GM23338 (cell line): ENCODE measurements at regions not wholly inside any gene's neighbourhood (a gene's known extent, or its start where the extent isn't known, plus 50 kb on each side); places are given as distances from the start of the nearest gene placed in this dataset.

Experiments used
- ATAC-seq: fragments of 200-7000 bp; cut with Tn5 transposase; 3 replicates; pipeline ENCODE4 v1.9.1; 2020
- DNase-seq: peaks from one replicate; pipeline ENCODE4 v3.0.0-alpha.2; 2015; ENCODE audit warnings: low spot score
- H2AFZ ChIP-seq: fragments of 200-600 bp; sonication (generic); 2 replicates; pipeline ENCODE4 v1.8.0; 2016; ENCODE audit warnings: antibody characterized with exemption, mild to moderate bottlenecking, moderate library complexity
- H3F3A ChIP-seq: fragments of 200-600 bp; sonication (generic); replicated peaks from 2 replicates; pipeline ENCODE4 v1.8.0; 2017; ENCODE audit warnings: antibody characterized with exemption, mixed run types, low read depth
- H3K27ac ChIP-seq: fragments of 200-600 bp; sonication (generic); 2 replicates; pipeline ENCODE4 v1.6.1; 2016; ENCODE audit warnings: low read depth
- H3K27me3 ChIP-seq: fragments of 200-600 bp; sonication (generic); 2 replicates; pipeline ENCODE4 v1.8.0; 2016; ENCODE audit warnings: mild to moderate bottlenecking, mixed run types, moderate library complexity; ENCODE audit not compliant: insufficient read depth
- H3K36me3 ChIP-seq: fragments of 200-600 bp; sonication (generic); 2 replicates; pipeline ENCODE4 v1.8.0; 2016; ENCODE audit warnings: mild to moderate bottlenecking; ENCODE audit not compliant: insufficient read depth
- H3K4me1 ChIP-seq: fragments of 200-600 bp; sonication (generic); 2 replicates; pipeline ENCODE4 v1.8.0; 2016; ENCODE audit warnings: mild to moderate bottlenecking, moderate library complexity; ENCODE audit not compliant: insufficient read depth
- H3K4me2 ChIP-seq: fragments of 200-600 bp; sonication (generic); 2 replicates; pipeline ENCODE4 v1.7.1; 2017; ENCODE audit warnings: mixed run types
- H3K4me3 ChIP-seq: fragments of 200-600 bp; sonication (generic); 2 replicates; pipeline ENCODE4 v1.6.1; 2016; ENCODE audit warnings: mixed run types
- H3K79me2 ChIP-seq: fragments of 200-600 bp; sonication (generic); replicated peaks from 2 replicates; pipeline ENCODE4 v1.8.0; 2017; ENCODE audit warnings: mild to moderate bottlenecking; ENCODE audit not compliant: insufficient read depth
- H3K9me2 ChIP-seq: fragments of 200-600 bp; sonication (generic); 2 replicates; pipeline ENCODE4 v1.8.0; 2017; ENCODE audit not compliant: insufficient read depth
- H4K20me1 ChIP-seq: fragments of 200-600 bp; sonication (generic); replicated peaks from 2 replicates; pipeline ENCODE4 v1.8.0; 2017; ENCODE audit warnings: mild to moderate bottlenecking; ENCODE audit not compliant: insufficient read depth
- H3K27ac Mint-ChIP-seq: 2 replicates; pipeline ENCODE4 v1.8.0; 2020; ENCODE audit warnings: inconsistent platforms, mild to moderate bottlenecking, moderate library complexity, mixed read lengths
- H3K27me3 Mint-ChIP-seq: 3 replicates; pipeline ENCODE4 v1.8.0; 2022; ENCODE audit warnings: low read depth, mild to moderate bottlenecking, moderate library complexity, mixed read lengths, inconsistent platforms; ENCODE audit not compliant: insufficient read depth, poor library complexity
- H3K36me3 Mint-ChIP-seq: 3 replicates; pipeline ENCODE4 v1.8.0; 2021; ENCODE audit warnings: low read depth, mild to moderate bottlenecking, inconsistent platforms, moderate library complexity, mixed read lengths
- H3K4me1 Mint-ChIP-seq: 3 replicates; pipeline ENCODE4 v1.8.0; 2020; ENCODE audit warnings: mild to moderate bottlenecking, inconsistent platforms, mixed read lengths
- H3K4me3 Mint-ChIP-seq: 3 replicates; pipeline ENCODE4 v1.8.0; 2021; ENCODE audit warnings: moderate library complexity, mild to moderate bottlenecking, inconsistent platforms, mixed read lengths
- H3K9me3 Mint-ChIP-seq: 3 replicates; pipeline ENCODE4 v1.8.0; 2020; ENCODE audit warnings: moderate library complexity, mild to moderate bottlenecking, inconsistent platforms, mixed read lengths
- CREB1 ChIP-seq: fragments of 250-450 bp; sonication (Bioruptor Pico); IDR thresholded peaks from 2 replicates; pipeline ENCODE4 v1.5.0; 2020; ENCODE audit warnings: low read depth, mild to moderate bottlenecking, moderate library complexity
- CTCF ChIP-seq, 2 experiments: fragments of 200-600 bp in 1 of 2; sonication (generic) in 1 of 2; conservative IDR thresholded peaks; 2 replicates each; pipeline versions ENCODE4 v1.5.1 to v1.6.1; 2016 to 2017; ENCODE audit warnings: antibody characterized with exemption in 2 of 2, low read depth in 2 of 2, mild to moderate bottlenecking in 2 of 2, moderate library complexity in 1 of 2
- ETS1 ChIP-seq: IDR thresholded peaks from 2 replicates; pipeline ENCODE4 v1.6.1; 2016; ENCODE audit warnings: antibody characterized with exemption
- EZH2 ChIP-seq: fragments of 200-600 bp; sonication (generic); IDR thresholded peaks from one replicate; pipeline ENCODE4 v1.8.0; 2017; ENCODE audit warnings: antibody characterized with exemption, mild to moderate bottlenecking, low read depth; ENCODE audit not compliant: unreplicated experiment
- JUNB ChIP-seq: IDR thresholded peaks from one replicate; pipeline ENCODE4 v1.6.1; 2016; ENCODE audit warnings: antibody characterized with exemption; ENCODE audit not compliant: unreplicated experiment
- NANOG ChIP-seq: IDR thresholded peaks from 2 replicates; pipeline ENCODE4 v1.6.1; 2016; ENCODE audit warnings: antibody characterized with exemption, borderline replicate concordance
- STAT1 ChIP-seq: IDR thresholded peaks from one replicate; pipeline ENCODE4 v1.6.1; 2016; ENCODE audit warnings: antibody characterized with exemption; ENCODE audit not compliant: unreplicated experiment
- ZNF331 ChIP-seq: fragments of 250-450 bp; sonication (Bioruptor Pico); IDR thresholded peaks from 2 replicates; pipeline ENCODE4 v1.5.0; 2020; ENCODE audit warnings: low read depth, mild to moderate bottlenecking, moderate library complexity
- ZNF462 ChIP-seq: fragments of 250-450 bp; sonication (Bioruptor Pico); IDR thresholded peaks from 2 replicates; pipeline ENCODE4 v1.5.0; 2020; ENCODE audit warnings: mild to moderate bottlenecking, moderate library complexity

GRCh38 chr12:105469701-105470100, 139.2 kb downstream of the C12orf75 start (continued):
- TF ChIP-seq CTCF (conservative IDR thresholded peaks at IDR 0.05; ENCODE audit: low read depth in 2 of 2): no peak
- no peak for TF ChIP-seq ZNF331 (CRISPR knock-in tag)
- no peak for TF ChIP-seq NANOG

- Histone ChIP-seq H3K4me2 (no peak overlapping the region), H4K20me1 (no peaks in the 10 kb centered on the region), H3K27me3 (no peaks in the 10 kb centered on the region), H3F3A (no peaks in the 10 kb centered on the region), H3K36me3 (no peaks in the 10 kb centered on the region), H3K9me2 (peaks cover 7% of the 10 kb centered on the region; the same call in 1 of the 2 replicates), H3K4me3 (no peak overlapping the region), H3K27ac (no peak overlapping the region), H2AFZ (no peak overlapping the region), H3K79me2 (no peaks in the 10 kb centered on the region), H3K4me1 (no peaks in the 10 kb centered on the region; the same call in 1 of the 2 replicates)
- DNase-seq (no peak), ATAC-seq (no peak)
- no peak overlapping the region for H3K4me3 Mint-ChIP-seq
- no peaks in the 10 kb centered on the region for H3K27me3 Mint-ChIP-seq
- H3K36me3 Mint-ChIP-seq: no peaks in the 10 kb centered on the region
- peaks cover 11% of the 10 kb centered on the region for H3K4me1 Mint-ChIP-seq
- H3K27ac Mint-ChIP-seq: no peak overlapping the region
- no peak for TF ChIP-seq CREB1 (CRISPR knock-in tag)
- TF ChIP-seq ZNF462 (CRISPR knock-in tag): no peak
- no peak for TF ChIP-seq ETS1
- no peak for TF ChIP-seq EZH2
- TF ChIP-seq ZNF331 (CRISPR knock-in tag): no peak
- no peak for TF ChIP-seq JUNB
- no peak for TF ChIP-seq CTCF (conservative IDR thresholded peaks at IDR 0.05; ENCODE audit: low read depth in 2 of 2)
- TF ChIP-seq STAT1: no peak
- H3K9me3 Mint-ChIP-seq: no peaks in the 10 kb centered on the region
Observed at GRCh38 chr12:105470102-105470501, 139.6 kb downstream of the C12orf75 start.
